HEK293T (cell line): ENCODE measurements at regions not wholly inside any gene's neighbourhood (a gene's known extent, or its start where the extent isn't known, plus 50 kb on each side); places are given as distances from the start of the nearest gene placed in this dataset.

ENCODE experiments used
- ARNT ChIP-seq: fragments of 450-650 bp; IDR thresholded peaks from 2 replicates; pipeline ENCODE4 v1.6.1; 2017; ENCODE audit warnings: mild to moderate bottlenecking
- BHLHE40 ChIP-seq: fragments of 450-650 bp; IDR thresholded peaks from 2 replicates; pipeline ENCODE4 v1.6.1; 2016; ENCODE audit warnings: mild to moderate bottlenecking, moderate library complexity, borderline replicate concordance
- CTBP1 ChIP-seq: fragments of 450-650 bp; IDR thresholded peaks from 2 replicates; pipeline ENCODE4 v1.6.1; 2016; ENCODE audit warnings: borderline replicate concordance
- ELF4 ChIP-seq: fragments of 450-650 bp; IDR thresholded peaks from 2 replicates; pipeline ENCODE4 v1.6.1; 2017; ENCODE audit warnings: antibody characterized with exemption
- L3MBTL2 ChIP-seq: fragments of 450-650 bp; conservative IDR thresholded peaks from 2 replicates; pipeline ENCODE4 v1.6.1; 2016; ENCODE audit warnings: mild to moderate bottlenecking
- NFRKB ChIP-seq: fragments of 450-650 bp; IDR thresholded peaks from 2 replicates; pipeline ENCODE4 v1.6.1; 2016; ENCODE audit warnings: mild to moderate bottlenecking, moderate library complexity
- PKNOX1 ChIP-seq: fragments of 450-650 bp; IDR thresholded peaks from 2 replicates; pipeline ENCODE4 v1.6.1; 2016
- SP1 ChIP-seq: fragments of 450-650 bp; IDR thresholded peaks from 2 replicates; pipeline ENCODE4 v1.6.1; 2017
- SUZ12 ChIP-seq: fragments of 450-650 bp; IDR thresholded peaks from 2 replicates; pipeline ENCODE4 v1.6.1; 2016; ENCODE audit warnings: mild to moderate bottlenecking
- TARDBP ChIP-seq: fragments of 450-650 bp; IDR thresholded peaks from 2 replicates; pipeline ENCODE4 v1.6.1; 2016

GRCh38 chr20:11727708-11728107 is 190.0 kb upstream of the BTBD3 start:
- TF ChIP-seq CTBP1 (no peak), SP1 (no peak), L3MBTL2 (no peak), BHLHE40 (no peak), SUZ12 (no peak), ARNT (no peak), ELF4 (no peak), TARDBP (no peak), NFRKB (no peak), PKNOX1 (no peak)
